Stimulated activated naive CD4-positive, alpha-beta T cell (primary cell): ENCODE measurements at regions not wholly inside any gene's neighbourhood (a gene's known extent, or its start where the extent isn't known, plus 50 kb on each side); places are given as distances from the start of the nearest gene placed in this dataset.

Experiments
- DNase-seq, 6 experiments: peaks; one replicate each; lab custom pipeline; 2025; lab: John Stamatoyannopoulos, UW

DNA sequence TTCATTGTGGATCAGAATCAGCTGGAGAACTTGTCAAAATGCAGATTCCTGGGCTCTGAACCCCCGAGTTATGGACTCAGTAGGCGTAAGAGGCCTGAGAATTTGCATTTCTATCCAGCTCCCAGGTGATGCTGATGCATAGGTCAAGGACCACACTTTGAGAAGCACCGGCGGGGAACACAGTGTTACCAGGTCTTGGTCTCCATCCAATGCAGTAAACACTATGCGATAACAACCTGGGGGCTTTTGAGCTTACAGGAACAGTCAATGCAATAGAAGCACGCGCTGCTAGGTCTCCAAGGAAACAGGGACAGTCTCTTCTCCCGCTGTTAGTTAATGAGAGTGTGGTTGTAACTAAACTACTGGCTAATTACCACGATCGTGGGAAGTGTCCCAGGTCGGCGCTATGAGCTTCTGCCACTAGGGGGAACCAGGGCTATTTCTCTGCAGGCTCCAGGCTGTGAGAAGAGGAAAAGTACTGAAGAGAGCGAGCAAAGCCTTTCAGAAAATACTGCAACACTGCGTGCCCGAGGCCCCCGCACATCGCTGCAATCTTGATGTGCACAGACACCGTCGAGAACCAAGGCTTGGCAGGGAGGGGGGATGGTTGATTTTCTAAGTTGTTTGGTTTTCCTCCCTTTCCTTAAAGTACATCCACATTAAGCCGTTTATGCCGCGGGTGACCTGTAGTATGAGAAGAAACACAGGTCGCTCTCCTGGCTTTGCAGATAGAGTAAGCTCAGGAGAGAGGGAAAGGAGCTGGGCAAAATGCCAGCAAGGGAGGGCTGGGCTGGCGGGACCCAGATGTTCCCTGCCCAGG, 52.0 kb upstream of the KCNA1 start:
- DNase-seq: peak; percentile 10 to 70 (median 48)

GRCh38 chr12:4858386-4858785, 51.3 kb upstream of the KCNA1 start:
- no peak for DNase-seq

DNA sequence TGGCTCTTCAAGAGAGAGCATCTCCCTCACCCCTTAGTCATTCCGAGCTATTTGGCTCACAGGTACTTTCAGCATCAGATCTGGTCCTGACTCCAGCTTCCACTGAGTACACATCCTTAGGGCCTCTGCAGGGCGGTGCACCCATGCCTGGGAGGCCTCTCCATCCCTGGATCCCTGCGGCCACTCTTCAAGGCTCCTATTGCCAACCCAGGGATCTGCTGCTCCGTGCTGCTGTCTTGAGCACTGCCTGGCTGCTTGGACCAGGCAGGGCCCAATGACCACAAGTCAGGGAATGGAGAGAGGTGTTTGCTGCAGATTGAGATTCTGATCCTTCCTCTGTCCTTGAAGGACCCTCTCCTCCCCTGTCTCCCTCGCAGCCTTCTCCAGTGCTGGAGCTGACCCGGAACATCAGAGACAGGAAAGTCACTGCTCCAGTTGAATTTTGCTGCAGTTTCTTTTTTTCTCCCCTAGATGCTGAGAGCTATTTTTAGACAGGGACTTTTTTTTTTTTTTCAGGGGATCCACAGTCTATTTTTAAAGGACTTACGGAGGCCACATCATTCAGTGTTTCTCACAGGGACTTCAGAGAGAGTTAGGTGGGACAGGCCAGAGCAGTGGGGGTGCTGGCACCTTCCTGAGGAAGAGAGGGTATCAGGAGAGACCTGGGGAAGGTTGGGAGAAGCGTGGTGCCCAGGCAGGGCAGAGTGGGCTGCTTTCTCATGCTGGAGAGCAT, 50.1 kb upstream of the KCNA1 start:
- no peak for DNase-seq
